ENCODE measurements at regions not wholly inside any gene's neighbourhood (a gene's known extent, or its start where the extent isn't known, plus 50 kb on each side); places are given as distances from the start of the nearest gene placed in this dataset.

- DNase-seq (ENCODE audit: low spot score): no peak
These were observed 169.1 kb downstream of the KATNIP start for GRCh38 chr16:27719106-27719445.

- no peak for DNase-seq (ENCODE audit: low spot score)
These were observed 171.0 kb downstream of the KATNIP start for GRCh38 chr16:27720731-27721530.

- DNase-seq (ENCODE audit: low spot score): no peak
These were observed 171.7 kb downstream of the KATNIP start for GRCh38 chr16:27721531-27722181.

- no peak for DNase-seq (ENCODE audit: low spot score)
These were observed 172.3 kb downstream of the KATNIP start for GRCh38 chr16:27722207-27722606.

GRCh38 chr16:27722892-27723450 is 173.0 kb downstream of the KATNIP start:
- no peak for DNase-seq (ENCODE audit: low spot score)

- no peak for DNase-seq (ENCODE audit: low spot score)
These were observed 174.0 kb downstream of the KATNIP start for GRCh38 chr16:27723711-27724481.

GRCh38 chr16:27724482-27725235 is 174.7 kb downstream of the KATNIP start:
- no peak for DNase-seq (ENCODE audit: low spot score)

- DNase-seq (ENCODE audit: low spot score): no peak
These were observed 175.5 kb downstream of the KATNIP start for GRCh38 chr16:27725236-27726000.

- DNase-seq (ENCODE audit: low spot score): no peak
These were observed 176.8 kb downstream of the KATNIP start for GRCh38 chr16:27726621-27727261.

GRCh38 chr16:27727941-27728340 is 178.0 kb downstream of the KATNIP start:
- no peak for DNase-seq (ENCODE audit: low spot score)

- no peak for DNase-seq (ENCODE audit: low spot score)
These were observed 178.7 kb downstream of the KATNIP start for GRCh38 chr16:27728691-27729090.

GRCh38 chr16:27729516-27730304 is 179.8 kb downstream of the KATNIP start:
- DNase-seq (ENCODE audit: low spot score): no peak

GRCh38 chr16:27730661-27731210 is 180.8 kb downstream of the KATNIP start:
- DNase-seq (ENCODE audit: low spot score): no peak

GRCh38 chr16:27735031-27735430 is 185.1 kb downstream of the KATNIP start:
- no peak for DNase-seq (ENCODE audit: low spot score)

GRCh38 chr16:27736431-27736830 is 186.5 kb downstream of the KATNIP start:
- DNase-seq (ENCODE audit: low spot score): no peak

GRCh38 chr16:27737513-27737912 is 187.6 kb downstream of the KATNIP start:
- DNase-seq (ENCODE audit: low spot score): no peak
